H9 (cell line): ENCODE measurements at regions not wholly inside any gene's neighbourhood (a gene's known extent, or its start where the extent isn't known, plus 50 kb on each side); places are given as distances from the start of the nearest gene placed in this dataset.

Source experiments
- DNase-seq: peaks from one replicate; pipeline ENCODE4 v3.0.0-alpha.2; 2017
- H2AFZ ChIP-seq: one replicate; pipeline ENCODE4 v1.6.1; 2013; ENCODE audit warnings: mild to moderate bottlenecking, low read length, control low read depth, moderate library complexity
- H2AK5ac ChIP-seq: 2 replicates; pipeline ENCODE4 v1.6.1; 2013; ENCODE audit warnings: low read length, control low read depth, mixed read lengths; ENCODE audit not compliant: insufficient read length
- H2BK120ac ChIP-seq: one replicate; pipeline ENCODE4 v1.6.1; 2013; ENCODE audit warnings: low read depth, mild to moderate bottlenecking, low read length, control low read depth, inconsistent platforms; ENCODE audit not compliant: poor library complexity, severe bottlenecking
- H2BK12ac ChIP-seq: 2 replicates; pipeline ENCODE4 v1.6.1; 2013; ENCODE audit warnings: low read length, control low read depth, mixed read lengths, low read depth; ENCODE audit not compliant: insufficient read length
- H2BK15ac ChIP-seq: 2 replicates; pipeline ENCODE4 v1.6.1; 2013; ENCODE audit warnings: low read depth, low read length, control low read depth
- H2BK20ac ChIP-seq: one replicate; pipeline ENCODE4 v1.6.1; 2013; ENCODE audit warnings: low read depth, mild to moderate bottlenecking, low read length, control low read depth, inconsistent platforms; ENCODE audit not compliant: poor library complexity, severe bottlenecking
- H2BK5ac ChIP-seq: 2 replicates; pipeline ENCODE4 v1.6.1; 2013; ENCODE audit warnings: low read length, control low read depth, mixed read lengths; ENCODE audit not compliant: insufficient read length
- H3K14ac ChIP-seq: 2 replicates; pipeline ENCODE4 v1.6.1; 2013; ENCODE audit warnings: low read length, control low read depth; ENCODE audit not compliant: insufficient read depth
- H3K18ac ChIP-seq: 2 replicates; pipeline ENCODE4 v1.6.1; 2013; ENCODE audit warnings: low read depth, mild to moderate bottlenecking, mixed read lengths, low read length, control low read depth; ENCODE audit not compliant: insufficient read length
- H3K23ac ChIP-seq: 2 replicates; pipeline ENCODE4 v1.6.1; 2013; ENCODE audit warnings: low read length, control low read depth, mixed read lengths, low read depth; ENCODE audit not compliant: insufficient read length
- H3K23me2 ChIP-seq: 2 replicates; pipeline ENCODE4 v1.6.1; 2013; ENCODE audit warnings: low read depth, mild to moderate bottlenecking, mixed read lengths, low read length, control low read depth; ENCODE audit not compliant: insufficient read length, poor library complexity, severe bottlenecking
- H3K27ac ChIP-seq: 2 replicates; pipeline ENCODE4 v1.5.1; 2013; ENCODE audit warnings: low read length, control low read depth, mixed read lengths, low read depth; ENCODE audit not compliant: insufficient read length
- H3K27me3 ChIP-seq: 2 replicates; pipeline ENCODE4 v1.6.1; 2013; ENCODE audit warnings: low read length, control low read depth, inconsistent platforms; ENCODE audit not compliant: insufficient read depth
- H3K4ac ChIP-seq: 2 replicates; pipeline ENCODE4 v1.6.1; 2013; ENCODE audit warnings: low read depth, mild to moderate bottlenecking, control low read depth, inconsistent platforms, low read length, moderate library complexity
- H3K4me1 ChIP-seq: 2 replicates; pipeline ENCODE4 v1.6.1; 2013; ENCODE audit warnings: low read length, control low read depth, inconsistent platforms; ENCODE audit not compliant: insufficient read depth
- H3K4me2 ChIP-seq: 2 replicates; pipeline ENCODE4 v1.6.1; 2013; ENCODE audit warnings: low read length, control low read depth, mixed read lengths; ENCODE audit not compliant: insufficient read length, insufficient read depth
- H3K56ac ChIP-seq: 2 replicates; pipeline ENCODE4 v1.6.1; 2013; ENCODE audit warnings: low read depth, mild to moderate bottlenecking, mixed read lengths, low read length, control low read depth; ENCODE audit not compliant: insufficient read length
- H3K79me1 ChIP-seq: 2 replicates; pipeline ENCODE4 v1.6.1; 2013; ENCODE audit warnings: low read depth, mild to moderate bottlenecking, moderate library complexity, low read length, control low read depth, inconsistent platforms; ENCODE audit not compliant: insufficient read depth, poor library complexity, severe bottlenecking
- H3K79me2 ChIP-seq: 2 replicates; pipeline ENCODE4 v1.6.1; 2013; ENCODE audit warnings: low read length, control low read depth, inconsistent platforms; ENCODE audit not compliant: insufficient read depth
- H3K9ac ChIP-seq: 2 replicates; pipeline ENCODE4 v1.6.1; 2013; ENCODE audit warnings: low read length, control low read depth, mixed read lengths; ENCODE audit not compliant: insufficient read length; ENCODE audit errors: extremely low read depth
- H3K9me3 ChIP-seq: one replicate; pipeline ENCODE4 v1.6.1; 2013; ENCODE audit warnings: low read depth, low read length, inconsistent platforms; ENCODE audit not compliant: control insufficient read depth
- H3T11ph ChIP-seq: one replicate; pipeline ENCODE4 v1.6.1; 2013; ENCODE audit warnings: mild to moderate bottlenecking, low read length, control low read depth, inconsistent platforms
- H4K20me1 ChIP-seq: one replicate; pipeline ENCODE4 v1.6.1; 2013; ENCODE audit not compliant: control insufficient read depth, insufficient read length, insufficient read depth
- H4K5ac ChIP-seq: 2 replicates; pipeline ENCODE4 v1.6.1; 2013; ENCODE audit warnings: low read depth, mild to moderate bottlenecking, mixed read lengths, low read length, control low read depth; ENCODE audit not compliant: insufficient read length
- H4K8ac ChIP-seq: replicated peaks from 2 replicates; pipeline ENCODE4 v1.6.1; 2013; ENCODE audit warnings: low read length, control low read depth, mixed read lengths, low read depth; ENCODE audit not compliant: insufficient read length
- H4K91ac ChIP-seq: 2 replicates; pipeline ENCODE4 v1.6.1; 2013; ENCODE audit warnings: low read depth, mild to moderate bottlenecking, moderate library complexity, mixed read lengths, low read length, control low read depth; ENCODE audit not compliant: insufficient read length
- H3K27ac Mint-ChIP-seq, 3 experiments: 2 replicates in 2 of 3; 3 replicates in 1 of 3; pipeline ENCODE4 v1.8.0; 2020 to 2021; ENCODE audit warnings: mixed read lengths in 3 of 3, mild to moderate bottlenecking in 1 of 3, moderate library complexity in 1 of 3
- H3K27me3 Mint-ChIP-seq: 2 replicates; pipeline ENCODE4 v1.8.0; 2021; ENCODE audit warnings: low read depth, mild to moderate bottlenecking, moderate library complexity, mixed read lengths
- H3K36me3 Mint-ChIP-seq, 3 experiments: 2 replicates in 2 of 3; 3 replicates in 1 of 3; pipeline ENCODE4 v1.8.0; 2020 to 2021; ENCODE audit warnings: low read depth in 3 of 3, mixed read lengths in 3 of 3; ENCODE audit not compliant: insufficient read depth in 1 of 3
- H3K4me1 Mint-ChIP-seq, 2 experiments: 2 replicates each; pipeline ENCODE4 v1.8.0; 2020; ENCODE audit warnings: mixed read lengths in 2 of 2
- H3K4me3 Mint-ChIP-seq, 2 experiments: 2 replicates in 1 of 2; 3 replicates in 1 of 2; pipeline ENCODE4 v1.8.0; 2020 to 2021; ENCODE audit warnings: mild to moderate bottlenecking in 2 of 2, mixed read lengths in 2 of 2, moderate library complexity in 1 of 2
- H3K9me3 Mint-ChIP-seq, 2 experiments: 2 replicates in 1 of 2; 3 replicates in 1 of 2; pipeline ENCODE4 v1.8.0; 2020; ENCODE audit warnings: mild to moderate bottlenecking in 2 of 2, mixed read lengths in 2 of 2, moderate library complexity in 1 of 2
- WGBS: extraction: QIAGEN DNeasy Blood & Tissue Kit; methylation state at CpG from one replicate; pipeline ENCODE4 v1.1.7; 2013; ENCODE audit warnings: missing lambda C conversion rate, low lambda C conversion rate, mixed read lengths; ENCODE audit not compliant: insufficient read length; ENCODE audit errors: extremely low coverage; 5-methylcytosine and 5-hydroxymethylcytosine counted together
- TF ChIP-seq, protein P1 (sequence below): fragments of 200-600 bp; sonication (generic); conservative IDR thresholded peaks from 3 replicates; pipeline ENCODE4 v1.8.0; 2021; ENCODE audit warnings: antibody characterized with exemption, mild to moderate bottlenecking

DNA sequence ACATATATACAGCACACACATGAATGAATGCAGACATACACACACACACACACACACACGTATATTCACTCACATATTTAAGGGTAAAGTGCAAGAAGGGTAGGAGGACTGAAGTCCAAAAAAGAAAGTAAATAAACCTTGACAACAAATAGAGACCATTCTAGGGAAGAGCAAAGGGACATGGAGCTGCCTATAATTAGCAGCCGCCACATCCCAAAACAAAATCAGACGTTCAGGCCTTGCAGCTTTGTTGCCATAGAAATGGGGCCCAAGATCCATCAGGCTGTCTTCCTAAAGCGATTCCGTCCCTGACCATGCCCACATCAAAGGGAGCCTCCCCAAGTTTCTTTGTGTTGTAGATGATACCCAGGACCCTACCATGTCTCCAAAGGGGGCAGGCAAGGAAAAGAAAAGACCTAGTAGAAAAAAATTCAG, 703.5 kb upstream of the TBX3 start:
- WGBS = no CpG with 5 or more reads among the region's 5 CpGs
- H3K9me3 Mint-ChIP-seq = no peaks in the 10 kb centered on the region

More for the DNA sequence above, 703.5 kb upstream of the TBX3 start:
- H3K27me3 ChIP-seq = no peaks in the 10 kb centered on the region
- no peaks in the 10 kb centered on the region for H4K20me1 ChIP-seq
- H3K23ac ChIP-seq = no peak overlapping the region
- H3T11ph ChIP-seq = no peak overlapping the region
- Mint-ChIP-seq H3K4me3 (no peak overlapping the region), H3K36me3 (no peaks in the 10 kb centered on the region), H3K27me3 (peaks cover 1% of the 10 kb centered on the region), H3K27ac (no peak overlapping the region; a peak in 1 of 7 replicates), H3K4me1 (peaks cover 11 to 19% of the 10 kb centered on the region in 2 experiments)
- H3K4ac ChIP-seq = no peak overlapping the region
- TF ChIP-seq, protein P1, sequence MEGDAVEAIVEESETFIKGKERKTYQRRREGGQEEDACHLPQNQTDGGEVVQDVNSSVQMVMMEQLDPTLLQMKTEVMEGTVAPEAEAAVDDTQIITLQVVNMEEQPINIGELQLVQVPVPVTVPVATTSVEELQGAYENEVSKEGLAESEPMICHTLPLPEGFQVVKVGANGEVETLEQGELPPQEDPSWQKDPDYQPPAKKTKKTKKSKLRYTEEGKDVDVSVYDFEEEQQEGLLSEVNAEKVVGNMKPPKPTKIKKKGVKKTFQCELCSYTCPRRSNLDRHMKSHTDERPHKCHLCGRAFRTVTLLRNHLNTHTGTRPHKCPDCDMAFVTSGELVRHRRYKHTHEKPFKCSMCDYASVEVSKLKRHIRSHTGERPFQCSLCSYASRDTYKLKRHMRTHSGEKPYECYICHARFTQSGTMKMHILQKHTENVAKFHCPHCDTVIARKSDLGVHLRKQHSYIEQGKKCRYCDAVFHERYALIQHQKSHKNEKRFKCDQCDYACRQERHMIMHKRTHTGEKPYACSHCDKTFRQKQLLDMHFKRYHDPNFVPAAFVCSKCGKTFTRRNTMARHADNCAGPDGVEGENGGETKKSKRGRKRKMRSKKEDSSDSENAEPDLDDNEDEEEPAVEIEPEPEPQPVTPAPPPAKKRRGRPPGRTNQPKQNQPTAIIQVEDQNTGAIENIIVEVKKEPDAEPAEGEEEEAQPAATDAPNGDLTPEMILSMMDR = no peak
- H2BK20ac ChIP-seq = no peak overlapping the region
- no peak overlapping the region for H2BK15ac ChIP-seq
- H2AFZ ChIP-seq = no peak overlapping the region
- H3K9me3 ChIP-seq = no peaks in the 10 kb centered on the region
- no peak overlapping the region for H3K27ac ChIP-seq
- H3K18ac ChIP-seq = no peak overlapping the region
- no peak overlapping the region for H4K91ac ChIP-seq
- H3K4me2 ChIP-seq = no peak overlapping the region
- H2BK120ac ChIP-seq = no peak overlapping the region
- H2BK12ac ChIP-seq = no peak overlapping the region
- no peak overlapping the region for H3K9ac ChIP-seq
- peak; percentile 46 for DNase-seq
- H4K8ac ChIP-seq = no peak overlapping the region
- H3K79me2 ChIP-seq = no peaks in the 10 kb centered on the region
- H3K23me2 ChIP-seq = no peaks in the 10 kb centered on the region
- H3K56ac ChIP-seq = no peak overlapping the region
- H4K5ac ChIP-seq = no peak overlapping the region
- no peaks in the 10 kb centered on the region for H3K79me1 ChIP-seq
- H3K14ac ChIP-seq = no peak overlapping the region
- H2BK5ac ChIP-seq = no peak overlapping the region
- no peaks in the 10 kb centered on the region for H3K4me1 ChIP-seq
- H2AK5ac ChIP-seq = no peak overlapping the region
